ENCODE measurements at regions not wholly inside any gene's neighbourhood (a gene's known extent, or its start where the extent isn't known, plus 50 kb on each side); places are given as distances from the start of the nearest gene placed in this dataset.

DNA sequence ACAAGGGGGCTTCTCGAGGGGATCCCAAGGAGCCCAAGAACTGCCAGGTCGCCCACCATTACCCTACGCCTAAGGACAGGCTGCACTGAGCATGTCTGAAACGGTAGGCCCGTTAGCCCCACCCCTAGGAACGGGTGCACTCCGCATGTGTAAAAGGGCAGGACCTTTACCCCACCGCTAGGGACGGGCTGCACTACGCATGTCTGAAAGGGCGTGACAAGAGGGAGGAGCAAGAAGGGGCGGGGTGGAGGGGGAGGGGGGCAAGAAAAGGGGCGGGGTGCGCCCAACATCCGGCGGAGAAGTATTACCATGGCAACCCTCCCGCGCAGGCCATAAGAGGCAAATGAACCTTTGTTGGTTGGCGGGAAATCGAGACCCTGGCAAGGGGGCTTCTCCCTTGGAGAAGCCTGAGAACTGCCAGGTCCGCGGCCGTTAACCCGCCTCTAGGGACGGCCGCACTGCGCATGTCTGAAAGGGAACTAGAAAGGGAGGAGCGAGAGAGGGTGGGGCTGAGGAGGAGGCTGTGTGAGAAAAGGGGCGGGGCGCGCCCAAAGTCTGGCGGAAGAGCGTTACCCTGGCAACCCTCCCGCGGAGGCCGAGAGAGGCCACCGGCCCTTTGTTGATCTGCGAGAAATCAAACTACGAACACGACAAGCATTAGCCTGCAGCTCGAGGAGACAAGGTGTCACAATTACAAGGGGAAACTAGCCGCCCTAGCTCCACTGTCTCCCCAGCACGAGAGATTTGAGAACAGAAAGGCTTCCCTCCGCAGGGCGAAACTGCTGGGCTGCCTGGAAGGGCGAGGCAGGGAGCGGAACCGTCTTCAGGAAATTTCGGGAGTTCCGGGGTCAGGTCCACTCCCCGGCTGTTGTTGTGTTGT, 2046.8 kb downstream of the TP53TG3F start:
- no peak for DNase-seq

- DNase-seq, result no peak
Observed at GRCh38 chr16:35506898-35507194, 2047.4 kb downstream of the TP53TG3F start.

GRCh38 chr16:35510701-35511100, 2051.3 kb downstream of the TP53TG3F start:
- DNase-seq, result no peak

DNA sequence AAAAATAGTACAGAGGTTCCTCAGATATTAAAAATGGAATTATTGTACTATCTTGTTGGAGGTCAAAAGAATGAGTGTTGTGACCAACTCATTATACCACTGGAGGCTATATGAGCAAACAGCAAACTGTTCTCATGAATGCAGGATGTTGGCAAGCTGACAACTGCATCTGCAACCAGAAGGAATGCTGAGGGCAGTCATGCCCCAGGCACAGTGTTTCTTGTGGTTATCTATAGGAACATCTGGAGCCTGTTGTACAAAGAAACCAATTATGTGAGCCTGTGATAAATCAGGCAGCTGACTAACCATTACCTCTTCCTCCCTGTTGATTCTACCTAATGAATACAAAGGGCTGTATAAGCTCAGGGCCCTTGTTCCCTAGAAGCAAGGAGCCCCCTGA, 2057.1 kb downstream of the TP53TG3F start:
- DNase-seq, result no peak

DNA sequence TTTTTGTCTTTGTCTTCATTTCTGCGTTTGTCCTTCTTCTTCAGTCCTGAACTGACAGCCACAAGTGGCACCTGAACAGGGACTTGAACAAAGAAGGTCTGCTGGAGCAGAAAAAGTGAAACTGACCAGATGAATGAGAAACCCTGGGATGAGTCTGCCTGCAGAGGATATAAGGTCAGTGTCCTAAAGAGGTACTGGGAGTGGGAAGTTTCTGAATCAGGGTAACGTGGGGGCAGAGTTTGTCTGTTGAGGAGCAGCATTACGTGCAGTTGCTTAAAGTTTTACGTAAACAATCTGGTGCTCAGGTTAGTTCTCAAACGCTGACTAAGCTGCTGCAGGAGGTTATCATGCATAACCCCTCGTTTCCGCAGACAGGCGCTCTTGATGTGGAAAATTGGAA, 2057.6 kb downstream of the TP53TG3F start:
- DNase-seq, result no peak

DNA sequence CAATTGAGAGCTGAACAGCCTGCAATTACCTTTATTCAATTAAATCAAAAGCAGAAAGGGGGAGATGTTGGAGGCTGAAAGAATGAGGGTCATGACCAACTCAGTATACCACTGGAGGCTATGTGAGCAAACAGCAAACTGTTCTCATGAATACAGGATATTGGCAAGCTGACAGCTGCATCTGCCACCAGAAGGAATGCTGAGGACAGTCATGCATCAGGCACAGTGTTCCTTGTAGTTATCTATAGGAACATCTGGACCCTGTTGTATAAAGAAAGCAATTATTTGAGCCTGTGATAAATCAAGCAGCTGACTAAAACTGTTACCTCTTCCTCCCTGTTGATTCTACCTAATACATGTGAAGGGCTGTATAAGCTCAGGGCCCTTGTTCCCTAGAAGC, 2064.6 kb downstream of the TP53TG3F start:
- DNase-seq, result no peak

GRCh38 chr16:35525979-35526590, 2066.7 kb downstream of the TP53TG3F start:
- DNase-seq, result no peak

DNA sequence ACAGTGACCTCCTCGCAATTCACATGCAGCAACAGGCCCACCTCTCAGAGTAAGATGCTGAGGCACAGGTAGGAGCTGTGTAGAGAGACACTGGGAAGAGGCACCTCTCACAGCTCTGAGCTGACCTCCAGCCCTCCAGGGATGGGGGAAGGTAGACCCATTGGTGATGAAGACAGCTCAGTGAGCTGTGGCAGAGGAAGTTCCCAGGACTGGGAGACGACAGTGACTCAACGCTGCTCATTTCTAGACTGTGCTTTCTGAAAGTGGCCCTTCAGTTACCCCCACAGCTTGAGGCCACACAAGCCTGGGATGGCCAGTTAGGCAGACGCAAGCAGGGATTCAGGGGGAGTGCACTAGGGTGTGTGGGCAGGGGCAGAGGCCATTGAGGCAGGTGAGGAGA, 2073.2 kb downstream of the TP53TG3F start:
- DNase-seq, result no peak

DNA sequence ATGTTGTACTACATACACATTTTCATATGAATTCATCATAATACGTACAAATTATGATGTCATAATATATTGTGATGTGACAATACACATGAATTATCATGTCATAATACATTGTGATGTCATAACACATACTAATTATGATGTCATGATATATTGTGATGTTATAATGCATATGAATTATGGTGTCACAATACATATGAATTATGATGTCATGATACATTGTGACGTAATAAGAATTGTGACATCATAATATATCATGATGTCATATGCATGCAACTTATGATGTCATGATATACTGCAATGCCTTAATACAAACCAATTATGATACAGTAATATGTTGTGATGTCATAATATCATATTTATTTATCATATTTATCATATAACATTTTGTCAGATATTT, 2074.3 kb downstream of the TP53TG3F start:
- no peak for DNase-seq

GRCh38 chr16:35543486-35543885, 2084.1 kb downstream of the TP53TG3F start:
- no peak for DNase-seq

GRCh38 chr16:35552763-35553162, 2093.4 kb downstream of the TP53TG3F start:
- DNase-seq, result no peak

DNA sequence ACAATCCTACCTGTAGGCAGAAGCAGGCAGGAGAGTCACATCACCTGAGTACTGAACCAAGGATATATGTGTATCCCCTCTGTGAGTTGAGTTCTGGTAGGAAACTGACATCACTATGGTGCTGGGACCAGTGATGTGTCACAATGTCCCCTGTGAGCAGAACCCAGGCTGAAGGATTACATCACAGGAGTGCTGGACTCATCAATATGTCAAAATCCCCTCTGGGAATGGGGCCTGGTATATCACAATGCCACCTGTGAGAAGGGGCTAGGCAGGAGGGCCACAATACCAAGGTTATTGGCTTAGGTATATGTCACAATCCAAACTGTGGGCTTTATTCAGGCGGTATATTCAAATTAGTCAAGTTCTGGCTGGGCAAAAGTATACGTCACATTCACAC, 2098.3 kb downstream of the TP53TG3F start:
- DNase-seq, result no peak

- no peak for DNase-seq
Observed at GRCh38 chr16:35559911-35560636, 2100.7 kb downstream of the TP53TG3F start.

DNA sequence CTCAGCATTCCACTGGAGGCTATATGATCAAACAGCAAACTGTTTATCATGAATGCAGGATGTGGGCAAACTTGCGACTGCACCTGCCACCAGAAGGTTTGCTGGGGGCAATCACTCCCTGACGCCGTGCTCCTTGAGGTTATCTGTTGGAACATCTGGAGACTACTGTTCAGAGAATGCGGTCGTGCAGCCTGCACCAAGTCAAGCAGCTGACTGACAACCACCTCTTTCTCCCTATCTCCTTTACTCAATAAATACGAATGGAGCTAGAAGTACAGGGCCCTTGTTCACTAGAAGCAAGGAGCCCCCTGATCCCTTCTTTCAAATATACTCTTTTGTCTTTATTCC, 2101.2 kb downstream of the TP53TG3F start:
- DNase-seq, result no peak

DNA sequence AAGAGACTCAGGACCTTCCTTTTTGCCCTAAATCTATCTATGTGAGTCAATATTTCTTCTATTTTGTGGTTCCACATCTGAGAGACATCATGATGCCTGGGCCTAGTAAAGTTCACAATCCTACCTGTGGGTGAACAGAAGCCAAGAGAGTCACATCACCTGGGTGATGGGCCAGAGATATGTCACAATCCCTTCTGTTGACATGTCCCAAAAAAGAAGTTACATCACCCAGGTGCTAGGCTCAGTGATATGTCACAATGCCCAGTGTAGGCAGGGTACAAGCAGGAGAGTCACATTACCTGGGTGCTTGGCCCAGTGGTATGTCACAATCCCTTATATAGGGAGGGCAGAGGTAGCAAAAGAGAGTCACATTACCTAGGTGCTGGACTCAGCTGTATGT, 2101.9 kb downstream of the TP53TG3F start:
- DNase-seq, result no peak

- no peak for DNase-seq
Observed at GRCh38 chr16:35562471-35562870, 2103.1 kb downstream of the TP53TG3F start.

- no peak for DNase-seq
Observed at GRCh38 chr16:35562919-35563318, 2103.5 kb downstream of the TP53TG3F start.

GRCh38 chr16:35564148-35564547, 2104.7 kb downstream of the TP53TG3F start:
- no peak for DNase-seq

DNA sequence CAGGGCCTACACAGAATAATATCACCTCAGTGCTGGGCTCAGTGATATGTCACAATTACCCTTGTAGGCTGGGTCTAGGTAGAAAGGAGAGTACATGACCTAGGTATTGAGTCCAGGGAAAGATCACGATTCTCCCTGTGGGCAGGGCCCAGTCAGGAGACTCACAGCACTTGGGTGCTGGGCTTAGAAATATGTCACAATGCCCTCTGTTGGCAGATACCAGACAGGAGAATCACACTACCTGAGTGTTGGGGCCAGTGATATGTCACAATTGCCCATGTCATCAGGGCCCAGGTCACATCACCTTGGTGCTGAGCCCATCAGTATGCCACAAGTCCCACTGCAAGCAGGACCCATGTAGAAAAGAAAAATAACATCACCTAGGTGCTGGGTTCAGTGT, 2105.5 kb downstream of the TP53TG3F start:
- no peak for DNase-seq

- no peak for DNase-seq
Observed at GRCh38 chr16:35565626-35566025, 2106.2 kb downstream of the TP53TG3F start.

DNA sequence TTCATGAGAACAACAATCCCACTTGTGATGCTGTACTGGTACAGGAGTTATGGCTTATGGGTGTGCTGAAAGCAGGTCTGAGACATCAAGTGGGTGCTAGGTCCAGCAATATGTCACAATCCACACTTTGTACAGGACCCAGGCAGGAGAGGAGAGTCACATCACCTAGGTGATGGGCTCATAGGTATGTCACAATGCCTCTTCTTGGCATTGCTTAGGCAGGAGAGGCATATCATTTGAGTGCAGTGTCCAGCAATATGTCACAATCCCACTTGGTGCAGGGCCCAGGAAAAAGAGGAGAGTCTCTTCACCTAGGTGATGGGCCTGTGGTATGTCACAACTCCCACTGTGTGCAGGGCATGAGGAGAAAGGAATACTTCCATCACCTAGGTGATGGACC, 2110.0 kb downstream of the TP53TG3F start:
- DNase-seq, result no peak

DNA sequence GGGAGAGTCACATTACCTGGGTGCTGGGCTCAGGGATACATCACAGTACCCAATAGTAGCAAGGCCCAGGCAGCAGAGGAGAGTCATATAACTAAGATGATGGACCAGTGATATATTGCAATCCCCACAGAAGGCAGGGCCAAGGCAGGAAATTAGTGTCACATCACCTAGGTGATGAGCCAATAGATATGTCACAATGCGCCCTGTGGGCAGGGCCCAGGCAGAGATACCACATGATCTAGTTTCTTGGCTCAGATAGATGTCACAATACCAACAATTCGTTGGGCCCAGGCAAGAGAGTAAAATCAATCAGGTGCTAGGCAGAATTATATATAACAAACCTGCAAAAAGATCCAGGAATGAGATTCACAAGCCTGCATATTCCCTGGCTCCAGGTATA, 2111.5 kb downstream of the TP53TG3F start:
- no peak for DNase-seq

DNA sequence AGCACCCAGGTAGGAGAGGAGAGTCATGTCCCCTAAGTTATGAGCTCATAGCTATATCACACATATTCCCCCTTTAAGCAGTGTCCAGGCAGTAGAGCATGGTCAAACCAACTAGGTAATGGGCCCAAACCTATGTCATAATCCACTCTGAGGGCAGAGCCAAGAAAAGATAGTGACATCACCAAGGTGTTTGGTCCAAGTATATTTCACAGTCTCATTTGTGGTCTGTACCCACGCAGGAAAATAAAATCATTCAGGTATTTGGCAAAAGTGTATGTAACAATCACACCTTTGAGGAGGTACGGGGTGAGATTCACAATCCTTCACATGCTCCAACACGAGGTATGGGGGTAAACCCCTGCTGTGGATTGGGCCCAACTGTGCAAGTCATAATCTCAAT, 2112.8 kb downstream of the TP53TG3F start:
- DNase-seq, result no peak

Measured in muscle of back (tissue), 3 donors.